ENCODE measurements at regions not wholly inside any gene's neighbourhood (a gene's known extent, or its start where the extent isn't known, plus 50 kb on each side); places are given as distances from the start of the nearest gene placed in this dataset.

- no peak for DNase-seq (ENCODE audit: low spot score)
- TF ChIP-seq CTCF (IDR thresholded peaks at IDR 0.05): no peak
- no peak overlapping the region for H3K4me3 Mint-ChIP-seq (ENCODE audit: unreplicated experiment)
- no peaks in the 10 kb centered on the region for H3K36me3 Mint-ChIP-seq (ENCODE audit: low read depth)
- H3K27me3 Mint-ChIP-seq (ENCODE audit: low read depth): peaks cover 7% of the 10 kb centered on the region
- H3K9me3 Mint-ChIP-seq (ENCODE audit: low read depth): no peaks in the 10 kb centered on the region
- H3K4me1 Mint-ChIP-seq (ENCODE audit: low read depth): no peaks in the 10 kb centered on the region
- H3K27ac Mint-ChIP-seq (ENCODE audit: unreplicated experiment): no peak overlapping the region
These were observed 1204.0 kb downstream of the DSC3 start for GRCh38 chr18:29838556-29838955.

GRCh38 chr18:29823671-29824070, 1218.9 kb downstream of the DSC3 start:
- DNase-seq (ENCODE audit: low spot score): no peak
- Mint-ChIP-seq H3K27ac (ENCODE audit: unreplicated experiment) (no peak overlapping the region), H3K9me3 (ENCODE audit: low read depth) (no peaks in the 10 kb centered on the region), H3K4me3 (ENCODE audit: unreplicated experiment) (no peak overlapping the region), H3K4me1 (ENCODE audit: low read depth) (no peaks in the 10 kb centered on the region), H3K27me3 (ENCODE audit: low read depth) (peaks cover 19% of the 10 kb centered on the region), H3K36me3 (ENCODE audit: low read depth) (no peaks in the 10 kb centered on the region)
- TF ChIP-seq CTCF (IDR thresholded peaks at IDR 0.05): no peak

GRCh38 chr18:29821544-29821943, 1221.0 kb downstream of the DSC3 start:
- Mint-ChIP-seq H3K4me1 (ENCODE audit: low read depth) (no peaks in the 10 kb centered on the region), H3K36me3 (ENCODE audit: low read depth) (no peaks in the 10 kb centered on the region), H3K27me3 (ENCODE audit: low read depth) (peaks cover 13% of the 10 kb centered on the region), H3K27ac (ENCODE audit: unreplicated experiment) (no peak overlapping the region), H3K9me3 (ENCODE audit: low read depth) (no peaks in the 10 kb centered on the region), H3K4me3 (ENCODE audit: unreplicated experiment) (no peak overlapping the region)
- no peak for TF ChIP-seq CTCF (IDR thresholded peaks at IDR 0.05)
- DNase-seq (ENCODE audit: low spot score): no peak

GRCh38 chr18:29811519-29811918, 1231.0 kb downstream of the DSC3 start:
- no peak for TF ChIP-seq CTCF (IDR thresholded peaks at IDR 0.05)
- Mint-ChIP-seq H3K27me3 (ENCODE audit: low read depth) (peaks cover 14% of the 10 kb centered on the region), H3K27ac (ENCODE audit: unreplicated experiment) (no peak overlapping the region), H3K9me3 (ENCODE audit: low read depth) (peaks cover 12% of the 10 kb centered on the region), H3K4me1 (ENCODE audit: low read depth) (no peaks in the 10 kb centered on the region), H3K4me3 (ENCODE audit: unreplicated experiment) (no peak overlapping the region), H3K36me3 (ENCODE audit: low read depth) (no peaks in the 10 kb centered on the region)
- no peak for DNase-seq (ENCODE audit: low spot score)

GRCh38 chr18:29780816-29781215, 1261.7 kb downstream of the DSC3 start:
- Mint-ChIP-seq H3K27me3 (ENCODE audit: low read depth) (peaks cover 13% of the 10 kb centered on the region), H3K36me3 (ENCODE audit: low read depth) (no peaks in the 10 kb centered on the region), H3K4me3 (ENCODE audit: unreplicated experiment) (no peak overlapping the region), H3K4me1 (ENCODE audit: low read depth) (no peaks in the 10 kb centered on the region), H3K27ac (ENCODE audit: unreplicated experiment) (no peak overlapping the region), H3K9me3 (ENCODE audit: low read depth) (peaks cover 6% of the 10 kb centered on the region)
- TF ChIP-seq CTCF (IDR thresholded peaks at IDR 0.05): no peak
- DNase-seq (ENCODE audit: low spot score): no peak
